IMR-90 (cell line): ENCODE measurements at regions not wholly inside any gene's neighbourhood (a gene's known extent, or its start where the extent isn't known, plus 50 kb on each side); places are given as distances from the start of the nearest gene placed in this dataset.

ENCODE experiments used
- ATAC-seq: fragments of 200-7000 bp; cut with Tn5 transposase; 2 replicates; pipeline ENCODE4 v1.9.1; 2020; ENCODE audit warnings: low read depth, mild to moderate bottlenecking, moderate library complexity
- BruUV-seq: library from RNA; stranded (reverse); fragments of 400-500 nt; replicated peaks from 2 replicates; lab custom pipeline; 2021; lab: Mats Ljungman, UMichigan
- CTCF ChIA-PET: fragments of 300-600 bp; formaldehyde crosslinking; extraction: SDS; loops from one replicate; lab custom pipeline; 2021; ENCODE audit warnings: antibody characterized with exemption; lab: Yijun Ruan, JAX
- POLR2A ChIA-PET: fragments of 300-600 bp; sonication (Branson Sonifier 250); formaldehyde crosslinking; loops from one replicate; lab custom pipeline; 2022; ENCODE audit warnings: antibody characterized with exemption; ENCODE audit not compliant: unreplicated experiment; lab: Charles Lee
- DNase-seq: peaks from one replicate; pipeline ENCODE4 v3.0.0; 2013
- H2AFZ ChIP-seq: replicated peaks from 2 replicates; pipeline ENCODE3; 2013; ENCODE audit warnings: low read length, mild to moderate bottlenecking; ENCODE audit not compliant: poor library complexity
- H2AK5ac ChIP-seq: 2 replicates; pipeline ENCODE4 v1.6.1; 2013; ENCODE audit warnings: low read depth, low read length, inconsistent platforms
- H2AK9ac ChIP-seq: replicated peaks from 2 replicates; pipeline ENCODE3; 2013; ENCODE audit warnings: mild to moderate bottlenecking, low read depth, low read length, moderate library complexity; ENCODE audit not compliant: poor library complexity
- H2BK120ac ChIP-seq: 2 replicates; pipeline ENCODE4 v1.6.1; 2013; ENCODE audit warnings: low read depth, low read length, inconsistent platforms
- H2BK15ac ChIP-seq: 3 replicates; pipeline ENCODE4 v1.6.1; 2013; ENCODE audit warnings: low read depth, low read length, inconsistent platforms
- H2BK20ac ChIP-seq: 2 replicates; pipeline ENCODE4 v1.6.1; 2013; ENCODE audit warnings: low read depth, mild to moderate bottlenecking, inconsistent platforms, low read length, moderate library complexity
- H2BK5ac ChIP-seq: 2 replicates; pipeline ENCODE4 v1.6.1; 2013; ENCODE audit warnings: mild to moderate bottlenecking, low read depth, low read length, inconsistent platforms; ENCODE audit not compliant: poor library complexity, severe bottlenecking
- H3K14ac ChIP-seq: replicated peaks from 2 replicates; pipeline ENCODE4 v1.6.1; 2013; ENCODE audit warnings: low read depth, low read length, inconsistent platforms
- H3K18ac ChIP-seq: 2 replicates; pipeline ENCODE4 v1.6.1; 2013; ENCODE audit warnings: low read depth, low read length, control low read depth
- H3K23ac ChIP-seq: 2 replicates; pipeline ENCODE4 v1.6.1; 2013; ENCODE audit warnings: low read depth, low read length, inconsistent platforms
- H3K27ac ChIP-seq: 2 replicates; pipeline ENCODE4 v1.5.1; 2013; ENCODE audit warnings: mild to moderate bottlenecking, control low read depth, low read length; ENCODE audit not compliant: insufficient read depth
- H3K27me3 ChIP-seq: 2 replicates; pipeline ENCODE4 v1.6.1; 2013; ENCODE audit warnings: low read length; ENCODE audit not compliant: control insufficient read depth, insufficient read depth
- H3K36me3 ChIP-seq: 2 replicates; pipeline ENCODE4 v1.6.1; 2013; ENCODE audit warnings: low read length, mixed read lengths; ENCODE audit not compliant: control insufficient read depth, insufficient read depth
- H3K4ac ChIP-seq: 2 replicates; pipeline ENCODE4 v1.6.1; 2013; ENCODE audit warnings: low read depth, low read length, inconsistent platforms
- H3K4me1 ChIP-seq: 2 replicates; pipeline ENCODE4 v1.6.1; 2013; ENCODE audit warnings: low read length, mixed read lengths; ENCODE audit not compliant: control insufficient read depth, insufficient read depth
- H3K4me2 ChIP-seq: 2 replicates; pipeline ENCODE4 v1.6.1; 2013; ENCODE audit warnings: low read depth, mild to moderate bottlenecking, control low read depth, low read length, moderate library complexity
- H3K4me3 ChIP-seq: 2 replicates; pipeline ENCODE4 v1.5.1; 2013; ENCODE audit warnings: low read depth, mild to moderate bottlenecking, control low read depth, low read length, moderate library complexity; ENCODE audit not compliant: insufficient read depth
- H3K56ac ChIP-seq: 2 replicates; pipeline ENCODE4 v1.6.1; 2013; ENCODE audit warnings: low read length, inconsistent platforms; ENCODE audit not compliant: insufficient read depth; ENCODE audit errors: extremely low read depth
- H3K79me1 ChIP-seq, 2 experiments: 2 replicates each; pipeline ENCODE4 v1.6.1; 2013; ENCODE audit warnings: low read length in 2 of 2, inconsistent platforms in 1 of 2, low read depth in 1 of 2
- H3K9ac ChIP-seq: 2 replicates; pipeline ENCODE4 v1.6.1; 2013; ENCODE audit warnings: low read depth, low read length, control low read depth
- H3K9me1 ChIP-seq: 2 replicates; pipeline ENCODE4 v1.6.1; 2013; ENCODE audit warnings: low read length, inconsistent platforms; ENCODE audit not compliant: insufficient read depth
- H3K9me3 ChIP-seq: 2 replicates; pipeline ENCODE4 v1.6.1; 2013; ENCODE audit warnings: low read length; ENCODE audit not compliant: control insufficient read depth, insufficient read depth
- H4K20me1 ChIP-seq: 2 replicates; pipeline ENCODE4 v1.6.1; 2013; ENCODE audit warnings: low read length, inconsistent platforms; ENCODE audit not compliant: insufficient read depth
- H4K5ac ChIP-seq: 2 replicates; pipeline ENCODE4 v1.6.1; 2013; ENCODE audit warnings: mild to moderate bottlenecking, low read depth, low read length, control low read depth
- H4K8ac ChIP-seq, 2 experiments: 2 replicates each; pipeline ENCODE4 v1.6.1; 2013; ENCODE audit warnings: low read depth in 2 of 2, low read length in 2 of 2, control low read depth in 1 of 2, inconsistent platforms in 1 of 2
- H4K91ac ChIP-seq: 2 replicates; pipeline ENCODE4 v1.6.1; 2013; ENCODE audit warnings: low read depth, low read length, inconsistent platforms; ENCODE audit not compliant: insufficient read depth
- BHLHE40 ChIP-seq: fragments of 150-350 bp; IDR thresholded peaks from 2 replicates; pipeline ENCODE4 v1.6.1; 2016; ENCODE audit warnings: mild to moderate bottlenecking, low read depth, low read length
- CEBPB ChIP-seq: IDR thresholded peaks from 2 replicates; pipeline ENCODE4 v1.6.1; 2012; ENCODE audit warnings: low read depth, low read length, improper control_type of control experiment
- CHD1 ChIP-seq: IDR thresholded peaks from 2 replicates; pipeline ENCODE4 v1.6.1; 2012; ENCODE audit warnings: low read depth, low read length, improper control_type of control experiment
- CTCF ChIP-seq: conservative IDR thresholded peaks from 2 replicates; pipeline ENCODE4 v1.5.1; 2012; ENCODE audit warnings: mild to moderate bottlenecking, low read depth, low read length, improper control_type of control experiment
- ELK1 ChIP-seq: fragments of 150-350 bp; IDR thresholded peaks from 2 replicates; pipeline ENCODE4 v1.6.1; 2016; ENCODE audit warnings: low read depth, mild to moderate bottlenecking, low read length, moderate library complexity, borderline replicate concordance
- FOS ChIP-seq: fragments of 150-350 bp; IDR thresholded peaks from 2 replicates; pipeline ENCODE4 v1.6.1; 2016; ENCODE audit warnings: low read depth, low read length
- MAFK ChIP-seq: IDR thresholded peaks from 2 replicates; pipeline ENCODE4 v1.6.1; 2012; ENCODE audit warnings: low read depth, low read length, improper control_type of control experiment
- MAZ ChIP-seq: IDR thresholded peaks from 2 replicates; pipeline ENCODE4 v1.6.1; 2012; ENCODE audit warnings: low read depth, mild to moderate bottlenecking, low read length, improper control_type of control experiment, moderate library complexity, borderline replicate concordance
- MXI1 ChIP-seq: IDR thresholded peaks from 2 replicates; pipeline ENCODE4 v1.6.1; 2012; ENCODE audit warnings: low read depth, mild to moderate bottlenecking, low read length, moderate library complexity, borderline replicate concordance
- NFE2L2 ChIP-seq: fragments of 150-350 bp; IDR thresholded peaks from 2 replicates; pipeline ENCODE4 v1.6.1; 2016; ENCODE audit warnings: low read depth, mild to moderate bottlenecking, low read length
- POLR2A ChIP-seq: IDR thresholded peaks from 2 replicates; pipeline ENCODE4 v1.6.1; 2012; ENCODE audit warnings: mild to moderate bottlenecking, low read depth, low read length
- RAD21 ChIP-seq: IDR thresholded peaks from 2 replicates; pipeline ENCODE4 v1.6.1; 2012; ENCODE audit warnings: low read length, improper control_type of control experiment
- RCOR1 ChIP-seq: IDR thresholded peaks from 2 replicates; pipeline ENCODE4 v1.6.1; 2012; ENCODE audit warnings: mild to moderate bottlenecking, low read length, improper control_type of control experiment; ENCODE audit not compliant: insufficient replicate concordance
- RFX5 ChIP-seq: IDR thresholded peaks from 2 replicates; pipeline ENCODE4 v1.8.0; 2012; ENCODE audit warnings: low read depth, mild to moderate bottlenecking, low read length, moderate library complexity
- SMC3 ChIP-seq: fragments of 150-350 bp; IDR thresholded peaks from 2 replicates; pipeline ENCODE4 v1.6.1; 2016; ENCODE audit warnings: low read depth, mild to moderate bottlenecking, antibody characterized with exemption, low read length, moderate library complexity
- USF2 ChIP-seq: fragments of 150-350 bp; IDR thresholded peaks from 2 replicates; pipeline ENCODE4 v1.6.1; 2017; ENCODE audit warnings: mild to moderate bottlenecking, antibody characterized with exemption, low read length, low read depth
- dilution Hi-C: fragments of 300-500 bp; cut with HindIII; formaldehyde crosslinking; loops from one replicate; pipeline ENCODE4 v1.14.3; 2018; ENCODE audit warnings: low sequenced_read_pairs; ENCODE audit not compliant: unreplicated experiment
- in situ Hi-C: fragments of 300-500 bp; cut with MboI; formaldehyde crosslinking; loops from 3 replicates; pipeline ENCODE4 v1.14.3; 2019; ENCODE audit warnings: low sequenced_read_pairs, inconsistent platforms, mixed read lengths
- intact Hi-C: fragments of 100-400 bp; cut with micrococcal nuclease; formaldehyde crosslinking; loops from 2 replicates; pipeline ENCODE4 v1.10.0; 2022

- Histone ChIP-seq H3K56ac (no peak overlapping the region), H3K4me1 (no peaks in the 10 kb centered on the region), H2AK5ac (no peak overlapping the region), H3K9me1 (no peaks in the 10 kb centered on the region), H3K79me1 (no peaks in the 10 kb centered on the region), H4K5ac (no peak overlapping the region), H4K20me1 (no peaks in the 10 kb centered on the region), H2AFZ (no peak overlapping the region), H2BK20ac (no peak overlapping the region), H3K36me3 (no peaks in the 10 kb centered on the region), H3K4me2 (no peak overlapping the region), H3K9me3 (no peaks in the 10 kb centered on the region), H3K4ac (no peak overlapping the region), H3K4me3 (no peak overlapping the region), H3K27me3 (no peaks in the 10 kb centered on the region), H3K14ac (no peak overlapping the region), H3K9ac (no peak overlapping the region), H2AK9ac (no peak overlapping the region), H4K8ac (no peak overlapping the region), H2BK120ac (no peak overlapping the region), H3K23ac (no peak overlapping the region), H3K18ac (no peak overlapping the region), H2BK5ac (no peak overlapping the region), H3K27ac (no peak overlapping the region), H4K91ac (no peak overlapping the region), H2BK15ac (no peak overlapping the region)
- ChIA-PET CTCF (no interaction called here), POLR2A (no interaction called here)
- no peak for TF ChIP-seq BHLHE40
- no peak for TF ChIP-seq POLR2A
- TF ChIP-seq MXI1, result no peak
- no peak for TF ChIP-seq CHD1
- no peak for TF ChIP-seq NFE2L2
- no peak for TF ChIP-seq CEBPB
- TF ChIP-seq RCOR1, result no peak
- TF ChIP-seq MAFK, result no peak
- no peak for TF ChIP-seq RFX5
- no peak for TF ChIP-seq SMC3
- no peak for TF ChIP-seq FOS
- TF ChIP-seq CTCF, result no peak
- TF ChIP-seq ELK1, result no peak
- TF ChIP-seq USF2, result no peak
- no peak for TF ChIP-seq MAZ
- no peak for TF ChIP-seq RAD21
- dilution Hi-C loops, result no loop called here
- no TSS peak for BruUV-seq
- no peak for ATAC-seq
- in situ Hi-C loops, result no loop called here
- intact Hi-C loops, result no loop called here
- no peak for DNase-seq
These were observed 193.1 kb downstream of the PARM1 start for GRCh38 chr4:75126058-75126457.
